GM13976 (cell line): ENCODE measurements at regions not wholly inside any gene's neighbourhood (a gene's known extent, or its start where the extent isn't known, plus 50 kb on each side); places are given as distances from the start of the nearest gene placed in this dataset.

Experiments
- DNase-seq: peaks from one replicate; pipeline ENCODE4 v3.0.0; 2012; ENCODE audit warnings: low spot score
- CTCF ChIP-seq: IDR thresholded peaks from 2 replicates; pipeline ENCODE4 v1.5.1; 2012; ENCODE audit warnings: borderline replicate concordance, mild to moderate bottlenecking; ENCODE audit not compliant: insufficient read depth; ENCODE audit errors: extremely low read depth, missing control alignments, control extremely low read depth
- in situ Hi-C: fragments of 300-500 bp; cut with MboI; formaldehyde crosslinking; loops from one replicate; pipeline ENCODE4 v1.12.0; 2022; ENCODE audit warnings: low sequenced_read_pairs, mixed read lengths, inconsistent platforms; ENCODE audit not compliant: unreplicated experiment

- no peak for TF ChIP-seq CTCF
- no peak for DNase-seq
- in situ Hi-C loops = no loop called here
Measured at GRCh38 chr16:82541103-82541502, 85.7 kb upstream of the CDH13 start.

- no peak for TF ChIP-seq CTCF
- in situ Hi-C loops = no loop called here
- no peak for DNase-seq
Measured at GRCh38 chr16:82535764-82536163, 91.0 kb upstream of the CDH13 start.

GRCh38 chr16:82535262-82535661, 91.5 kb upstream of the CDH13 start:
- TF ChIP-seq CTCF = no peak
- DNase-seq = no peak
- in situ Hi-C loops = no loop called here

GRCh38 chr16:82533189-82533588, 93.6 kb upstream of the CDH13 start:
- no peak for DNase-seq
- no peak for TF ChIP-seq CTCF
- in situ Hi-C loops = no loop called here

GRCh38 chr16:82530883-82531282, 95.9 kb upstream of the CDH13 start:
- no peak for TF ChIP-seq CTCF
- no peak for DNase-seq
- in situ Hi-C loops = no loop called here

GRCh38 chr16:82527101-82527500, 99.7 kb upstream of the CDH13 start:
- in situ Hi-C loops = no loop called here
- no peak for TF ChIP-seq CTCF
- DNase-seq = no peak

GRCh38 chr16:82524976-82525375, 101.8 kb upstream of the CDH13 start:
- no peak for TF ChIP-seq CTCF
- DNase-seq = no peak
- in situ Hi-C loops = no loop called here
